Gastrocnemius medialis (tissue), 4 donors: ENCODE measurements at regions not wholly inside any gene's neighbourhood (a gene's known extent, or its start where the extent isn't known, plus 50 kb on each side); places are given as distances from the start of the nearest gene placed in this dataset.

Source experiments
- ATAC-seq, 2 donors: fragments of 150-250 bp; one replicate each; pipeline ENCODE4 v1.9.1; 2016
- DNase-seq, 2 donors: peaks; one replicate each; pipeline ENCODE4 v3.0.0-alpha.2; 2019
- H3K27ac ChIP-seq, 4 donors: fragments of 200-600 bp; sonication (generic); 1 replicate in 1 of 4; 2 replicates in 3 of 4; pipeline ENCODE4 v1.5.1; 2016 to 2018; ENCODE audit warnings: mild to moderate bottlenecking in 2 of 4, moderate library complexity in 1 of 4
- H3K27me3 ChIP-seq, 3 donors: fragments of 200-600 bp; sonication (generic) in 2 of 3; 1 replicate in 1 of 3; 2 replicates in 2 of 3; pipeline versions ENCODE4 v1.5.1 to v1.6.0; 2016 to 2019; ENCODE audit warnings: mild to moderate bottlenecking in 1 of 3, moderate library complexity in 1 of 3
- H3K36me3 ChIP-seq, 2 donors: fragments of 200-600 bp; sonication (generic) in 1 of 2; one replicate each; pipeline ENCODE4 v1.5.1; 2017 to 2018
- H3K4me1 ChIP-seq, 2 donors: fragments of 200-600 bp; sonication (generic) in 1 of 2; one replicate each; pipeline ENCODE4 v1.5.1; 2016 to 2017; ENCODE audit warnings: mild to moderate bottlenecking in 2 of 2
- H3K4me3 ChIP-seq, 4 donors: fragments of 200-600 bp; sonication (generic) in 3 of 4; 1 replicate in 1 of 4; 2 replicates in 3 of 4; pipeline ENCODE4 v1.5.1; 2016 to 2019; ENCODE audit warnings: mild to moderate bottlenecking in 2 of 4
- H3K9me3 ChIP-seq, 3 donors: fragments of 200-600 bp; sonication (generic) in 2 of 3; 1 replicate in 1 of 3; 2 replicates in 2 of 3; pipeline ENCODE4 v1.5.1; 2016 to 2019
- CTCF ChIP-seq, 5 experiments: fragments of 450-650 bp in 3 of 5; fragments of 200-600 bp in 2 of 5; sonication (generic) in 2 of 5; IDR thresholded peaks in 4 of 5; conservative IDR thresholded peaks in 1 of 5; 1 replicate in 4 of 5; 2 replicates in 1 of 5; pipeline ENCODE4 v1.5.1; 2016 to 2019; ENCODE audit warnings: antibody characterized with exemption in 5 of 5, mild to moderate bottlenecking in 3 of 5, moderate library complexity in 3 of 5
- POLR2A ChIP-seq, 2 donors: fragments of 450-650 bp; IDR thresholded peaks; one replicate each; pipeline ENCODE4 v1.6.1; 2017; ENCODE audit warnings: antibody characterized with exemption in 2 of 2, mild to moderate bottlenecking in 2 of 2, moderate library complexity in 2 of 2
- in situ Hi-C, 4 donors: fragments of 200-750 bp; cut with MboI; loops; one replicate each; pipeline versions ENCODE4 v1.15.0 to v1.8.0; 2017; ENCODE audit warnings: low sequenced_read_pairs in 4 of 4
- intact Hi-C: fragments of 100-400 bp; cut with DNase I; formaldehyde crosslinking; loops from one replicate; pipeline ENCODE4 v1.15.1; 2023; ENCODE audit warnings: low total_unique reads

- intact Hi-C loops = no loop called here
- TF ChIP-seq POLR2A (IDR thresholded peaks at IDR 0.05) (no peak), CTCF (IDR thresholded peaks at IDR 0.05 in 4 of 5, conservative IDR thresholded peaks at IDR 0.05 in 1 of 5) (no peak)
- no peak overlapping the region for H3K4me3 ChIP-seq
- peak; percentile 11 for DNase-seq
- H3K9me3 ChIP-seq = no peaks in the 10 kb centered on the region
- no peak overlapping the region for H3K27ac ChIP-seq
- no peaks in the 10 kb centered on the region for H3K36me3 ChIP-seq
- in situ Hi-C loops = no loop called here
- no peaks in the 10 kb centered on the region for H3K27me3 ChIP-seq
- no peaks in the 10 kb centered on the region for H3K4me1 ChIP-seq
- peak; percentile 18 to 39 for ATAC-seq
Observed at GRCh38 chr18:54742659-54743604, 85.3 kb upstream of the RAB27B start.

- no peaks in the 10 kb centered on the region for H3K9me3 ChIP-seq
Observed at GRCh38 chr18:54743605-54743995, 84.7 kb upstream of the RAB27B start.

GRCh38 chr18:54749291-54749690 lies 79.0 kb upstream of the RAB27B start:
- Histone ChIP-seq H3K36me3 (no peaks in the 10 kb centered on the region), H3K9me3 (no peaks in the 10 kb centered on the region), H3K4me3 (no peak overlapping the region), H3K27ac (no peak overlapping the region), H3K27me3 (no peaks in the 10 kb centered on the region), H3K4me1 (no peaks in the 10 kb centered on the region)
- intact Hi-C loops (no loop called here), in situ Hi-C loops (no loop called here)
- ATAC-seq = no peak
- no peak for DNase-seq
- TF ChIP-seq CTCF (IDR thresholded peaks at IDR 0.05 in 4 of 5, conservative IDR thresholded peaks at IDR 0.05 in 1 of 5) (no peak), POLR2A (IDR thresholded peaks at IDR 0.05) (no peak)

More at GRCh38 chr18:54743605-54743995, 84.7 kb upstream of the RAB27B start:
- ATAC-seq (no peak), DNase-seq (no peak)
- H3K27ac ChIP-seq = no peak overlapping the region
- no peaks in the 10 kb centered on the region for H3K27me3 ChIP-seq
- no peaks in the 10 kb centered on the region for H3K4me1 ChIP-seq
- intact Hi-C loops (no loop called here), in situ Hi-C loops (no loop called here)
- H3K4me3 ChIP-seq = no peak overlapping the region
- TF ChIP-seq POLR2A (IDR thresholded peaks at IDR 0.05) (no peak), CTCF (IDR thresholded peaks at IDR 0.05 in 4 of 5, conservative IDR thresholded peaks at IDR 0.05 in 1 of 5) (no peak)
- H3K36me3 ChIP-seq = no peaks in the 10 kb centered on the region

- no peak for ATAC-seq
- Histone ChIP-seq H3K27me3 (no peaks in the 10 kb centered on the region), H3K36me3 (no peaks in the 10 kb centered on the region), H3K27ac (no peak overlapping the region), H3K4me1 (no peaks in the 10 kb centered on the region), H3K4me3 (no peak overlapping the region), H3K9me3 (no peaks in the 10 kb centered on the region)
- in situ Hi-C loops (no loop called here), intact Hi-C loops (no loop called here)
- no peak for TF ChIP-seq CTCF (IDR thresholded peaks at IDR 0.05 in 4 of 5, conservative IDR thresholded peaks at IDR 0.05 in 1 of 5)
- TF ChIP-seq POLR2A (IDR thresholded peaks at IDR 0.05) = no peak
- no peak for DNase-seq
Observed at GRCh38 chr18:54750350-54750749, 77.9 kb upstream of the RAB27B start.
